Vagina (tissue), 2 donors: ENCODE measurements at regions not wholly inside any gene's neighbourhood (a gene's known extent, or its start where the extent isn't known, plus 50 kb on each side); places are given as distances from the start of the nearest gene placed in this dataset.

Experiments used
- DNase-seq, 2 donors: peaks; one replicate each; pipeline ENCODE4 v3.0.0-alpha.2; 2017; ENCODE audit errors: extremely low spot score in 2 of 2
- H3K27ac ChIP-seq: fragments of 200-600 bp; sonication (generic); one replicate; pipeline ENCODE4 v1.5.1; 2019
- H3K27me3 ChIP-seq: fragments of 200-600 bp; sonication (generic); one replicate; pipeline ENCODE4 v1.5.1; 2019
- H3K36me3 ChIP-seq, 2 donors: fragments of 200-600 bp; sonication (generic); one replicate each; pipeline ENCODE4 v1.5.1; 2017 to 2019
- H3K4me1 ChIP-seq: fragments of 200-600 bp; sonication (generic); one replicate; pipeline ENCODE4 v1.5.1; 2019
- H3K4me3 ChIP-seq, 2 donors: fragments of 200-600 bp; sonication (generic); 1 replicate in 1 of 2; 2 replicates in 1 of 2; pipeline ENCODE4 v1.5.1; 2016 to 2019
- H3K9me3 ChIP-seq: fragments of 200-600 bp; sonication (generic); one replicate; pipeline ENCODE4 v1.5.1; 2019
- POLR2A ChIP-seq, 2 donors: fragments of 450-650 bp; IDR thresholded peaks; one replicate each; pipeline ENCODE4 v1.6.1; 2017; ENCODE audit warnings: antibody characterized with exemption in 2 of 2, mild to moderate bottlenecking in 2 of 2, moderate library complexity in 2 of 2
- POLR2AphosphoS5 ChIP-seq, 2 donors: sonication (generic); formaldehyde crosslinking; IDR thresholded peaks; one replicate each; pipeline ENCODE4 v1.9.0; 2017; ENCODE audit warnings: antibody characterized with exemption in 2 of 2, mild to moderate bottlenecking in 2 of 2, low read depth in 1 of 2; ENCODE audit not compliant: insufficient read depth in 1 of 2
- intact Hi-C: fragments of 100-400 bp; cut with DNase I; formaldehyde crosslinking; loops from one replicate; pipeline ENCODE4 v1.15.1; 2023
- TF ChIP-seq, protein P1 (sequence below), 3 experiments: fragments of 450-650 bp in 2 of 3; fragments of 200-600 bp in 1 of 3; sonication (generic) in 1 of 3; IDR thresholded peaks; one replicate each; pipeline ENCODE4 v1.5.1; 2017 to 2019; ENCODE audit warnings: antibody characterized with exemption in 3 of 3, mild to moderate bottlenecking in 2 of 3, moderate library complexity in 2 of 3

DNA sequence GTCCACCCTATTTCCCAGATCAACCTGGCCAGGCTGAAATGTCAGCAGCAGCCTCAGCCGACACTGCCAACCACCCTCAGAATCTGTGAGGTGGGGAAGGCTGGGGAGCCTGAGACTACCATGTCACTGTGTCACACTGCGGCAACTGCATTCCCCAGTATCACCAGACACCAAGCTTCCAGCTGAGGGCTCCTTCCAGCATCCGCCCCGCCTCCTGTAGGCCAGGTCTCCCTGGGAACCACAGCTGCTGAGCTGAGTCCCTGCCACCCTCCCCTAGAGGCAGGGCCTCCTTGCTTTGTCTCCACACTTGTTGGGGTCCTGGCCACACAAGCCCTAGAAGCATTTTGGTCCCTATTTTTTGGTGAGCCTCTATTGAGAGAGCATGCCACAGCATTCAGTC, 115.7 kb downstream of the UNC5CL start:
- no peak overlapping the region for H3K27ac ChIP-seq
- no peaks in the 10 kb centered on the region for H3K4me1 ChIP-seq
- H3K27me3 ChIP-seq, result no peaks in the 10 kb centered on the region
- no peaks in the 10 kb centered on the region for H3K36me3 ChIP-seq
- no peak overlapping the region for H3K4me3 ChIP-seq
- no peaks in the 10 kb centered on the region for H3K9me3 ChIP-seq
- TF ChIP-seq POLR2AphosphoS5 (IDR thresholded peaks at IDR 0.05; ENCODE audit: insufficient read depth in 1 of 2, low read depth in 1 of 2) (no peak), POLR2A (IDR thresholded peaks at IDR 0.05) (no peak)
- TF ChIP-seq, protein P1, sequence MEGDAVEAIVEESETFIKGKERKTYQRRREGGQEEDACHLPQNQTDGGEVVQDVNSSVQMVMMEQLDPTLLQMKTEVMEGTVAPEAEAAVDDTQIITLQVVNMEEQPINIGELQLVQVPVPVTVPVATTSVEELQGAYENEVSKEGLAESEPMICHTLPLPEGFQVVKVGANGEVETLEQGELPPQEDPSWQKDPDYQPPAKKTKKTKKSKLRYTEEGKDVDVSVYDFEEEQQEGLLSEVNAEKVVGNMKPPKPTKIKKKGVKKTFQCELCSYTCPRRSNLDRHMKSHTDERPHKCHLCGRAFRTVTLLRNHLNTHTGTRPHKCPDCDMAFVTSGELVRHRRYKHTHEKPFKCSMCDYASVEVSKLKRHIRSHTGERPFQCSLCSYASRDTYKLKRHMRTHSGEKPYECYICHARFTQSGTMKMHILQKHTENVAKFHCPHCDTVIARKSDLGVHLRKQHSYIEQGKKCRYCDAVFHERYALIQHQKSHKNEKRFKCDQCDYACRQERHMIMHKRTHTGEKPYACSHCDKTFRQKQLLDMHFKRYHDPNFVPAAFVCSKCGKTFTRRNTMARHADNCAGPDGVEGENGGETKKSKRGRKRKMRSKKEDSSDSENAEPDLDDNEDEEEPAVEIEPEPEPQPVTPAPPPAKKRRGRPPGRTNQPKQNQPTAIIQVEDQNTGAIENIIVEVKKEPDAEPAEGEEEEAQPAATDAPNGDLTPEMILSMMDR (IDR thresholded peaks at IDR 0.05), result no peak
- no peak for DNase-seq
- intact Hi-C loops, result no loop called here

DNA sequence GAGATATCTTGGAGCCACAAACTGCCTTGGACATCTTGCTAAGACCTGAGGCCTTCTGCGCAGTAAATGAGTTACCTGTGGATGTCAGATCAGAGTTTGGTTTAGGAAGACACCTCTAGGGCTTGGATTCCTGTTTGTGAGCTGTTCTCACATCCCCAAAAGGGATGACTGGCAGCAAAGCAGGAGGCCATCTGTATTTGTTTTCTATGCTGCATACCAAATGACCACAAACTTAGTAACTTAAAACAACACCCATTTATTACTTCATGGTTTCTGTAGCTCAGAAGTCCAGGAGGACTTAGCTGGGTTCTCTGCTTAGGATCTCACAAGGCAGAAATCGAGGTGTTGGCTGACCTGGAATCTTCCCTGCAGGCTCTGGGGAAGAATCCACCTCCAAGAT, 116.7 kb downstream of the UNC5CL start:
- TF ChIP-seq POLR2AphosphoS5 (IDR thresholded peaks at IDR 0.05; ENCODE audit: insufficient read depth in 1 of 2, low read depth in 1 of 2), result no peak
- no peak for TF ChIP-seq POLR2A (IDR thresholded peaks at IDR 0.05)
- TF ChIP-seq, protein P1 (IDR thresholded peaks at IDR 0.05), result no peak
- intact Hi-C loops, result no loop called here
- no peak overlapping the region for H3K4me3 ChIP-seq
- H3K27me3 ChIP-seq, result no peaks in the 10 kb centered on the region
- DNase-seq, result no peak
- no peaks in the 10 kb centered on the region for H3K36me3 ChIP-seq
- H3K9me3 ChIP-seq, result no peaks in the 10 kb centered on the region
- H3K27ac ChIP-seq, result no peak overlapping the region
- no peaks in the 10 kb centered on the region for H3K4me1 ChIP-seq

DNA sequence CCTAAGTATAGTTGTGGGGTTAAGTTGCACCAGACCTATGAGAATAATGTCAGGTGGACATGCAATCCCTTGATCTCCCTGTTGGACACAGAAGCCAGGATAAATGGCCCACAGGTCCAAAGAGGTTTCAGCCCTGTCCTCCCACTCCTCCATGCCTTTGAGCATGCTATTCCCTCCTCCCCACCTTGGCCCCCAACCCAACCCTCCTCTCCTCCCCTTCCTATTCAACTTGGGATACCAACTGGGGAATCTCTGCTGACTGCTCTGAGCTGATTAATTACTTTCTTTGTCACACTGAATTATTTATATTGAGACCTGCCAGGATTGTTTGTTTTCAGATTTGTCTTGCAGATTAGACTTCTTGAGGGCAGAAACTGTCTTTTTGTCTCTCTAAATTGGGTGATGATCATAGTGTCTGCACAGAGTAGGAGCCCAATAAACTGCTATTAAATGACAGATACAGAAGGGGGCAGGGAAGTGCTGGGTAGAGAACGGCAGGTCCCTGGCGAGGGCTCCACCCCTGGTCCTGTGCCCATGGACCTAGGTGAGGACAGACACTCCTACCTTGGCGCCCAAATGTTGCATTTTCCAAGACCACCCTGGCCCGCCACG, 120.9 kb downstream of the UNC5CL start:
- no peaks in the 10 kb centered on the region for H3K4me1 ChIP-seq
- no peaks in the 10 kb centered on the region for H3K9me3 ChIP-seq
- DNase-seq, result no peak
- no peak overlapping the region for H3K27ac ChIP-seq
- H3K4me3 ChIP-seq, result no peak overlapping the region
- TF ChIP-seq POLR2A (IDR thresholded peaks at IDR 0.05), result no peak
- TF ChIP-seq POLR2AphosphoS5 (IDR thresholded peaks at IDR 0.05; ENCODE audit: insufficient read depth in 1 of 2, low read depth in 1 of 2), result no peak
- TF ChIP-seq, protein P1 (IDR thresholded peaks at IDR 0.05), result no peak
- no peaks in the 10 kb centered on the region for H3K36me3 ChIP-seq
- H3K27me3 ChIP-seq, result no peaks in the 10 kb centered on the region
- intact Hi-C loops, result no loop called here

DNA sequence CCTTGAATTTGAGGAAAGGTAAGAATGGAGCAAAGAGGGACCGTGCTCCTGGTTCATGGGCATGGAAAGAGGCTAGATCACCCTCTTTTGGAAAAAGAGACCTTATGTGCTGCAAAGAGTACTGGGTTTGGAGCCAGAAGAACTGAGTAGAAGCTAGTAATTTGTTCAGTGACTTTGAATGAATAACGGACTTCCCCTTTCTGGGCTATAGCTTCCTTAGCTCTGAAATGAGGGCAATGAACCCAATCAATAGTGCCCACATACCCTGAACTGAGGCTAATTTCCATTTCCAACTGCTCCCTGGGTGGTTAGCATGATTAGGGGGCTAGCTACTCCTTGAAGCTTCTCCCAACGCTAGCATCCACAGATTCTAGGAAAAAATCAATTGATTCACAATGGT, 121.4 kb downstream of the UNC5CL start:
- Histone ChIP-seq H3K36me3 (no peaks in the 10 kb centered on the region), H3K27me3 (no peaks in the 10 kb centered on the region), H3K27ac (no peak overlapping the region), H3K4me1 (no peaks in the 10 kb centered on the region), H3K4me3 (no peak overlapping the region), H3K9me3 (no peaks in the 10 kb centered on the region)
- intact Hi-C loops, result no loop called here
- TF ChIP-seq POLR2A (IDR thresholded peaks at IDR 0.05) (no peak), POLR2AphosphoS5 (IDR thresholded peaks at IDR 0.05; ENCODE audit: insufficient read depth in 1 of 2, low read depth in 1 of 2) (no peak)
- TF ChIP-seq, protein P1 (IDR thresholded peaks at IDR 0.05), result no peak
- DNase-seq, result no peak

DNA sequence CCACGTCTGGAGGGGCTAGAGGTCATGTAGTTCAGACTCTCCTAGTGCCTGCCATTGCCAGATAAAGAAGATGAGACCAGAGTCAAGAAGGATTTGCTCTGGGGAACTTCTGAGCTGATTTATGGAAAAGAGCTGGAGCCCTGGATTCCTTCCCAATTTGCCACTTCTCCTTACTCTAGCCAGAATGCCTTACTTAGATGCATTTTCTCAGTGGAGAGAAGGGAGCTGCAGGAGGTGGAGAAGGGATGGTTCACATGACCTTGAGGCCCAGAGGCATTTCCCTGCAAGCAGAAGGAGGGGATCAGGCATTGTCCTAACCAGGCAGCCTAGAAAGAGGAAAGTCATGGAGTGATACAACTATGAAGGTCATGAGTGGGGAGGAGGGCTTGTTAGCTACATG, 122.2 kb downstream of the UNC5CL start:
- H3K9me3 ChIP-seq, result no peaks in the 10 kb centered on the region
- H3K4me3 ChIP-seq, result no peak overlapping the region
- no peaks in the 10 kb centered on the region for H3K36me3 ChIP-seq
- no peak overlapping the region for H3K27ac ChIP-seq
- H3K27me3 ChIP-seq, result no peaks in the 10 kb centered on the region
- TF ChIP-seq POLR2AphosphoS5 (IDR thresholded peaks at IDR 0.05; ENCODE audit: insufficient read depth in 1 of 2, low read depth in 1 of 2), result no peak
- no peak for DNase-seq
- peaks cover 6% of the 10 kb centered on the region for H3K4me1 ChIP-seq
- intact Hi-C loops, result no loop called here
